Astrocyte of the cerebellum (primary cell): ENCODE measurements at regions not wholly inside any gene's neighbourhood (a gene's known extent, or its start where the extent isn't known, plus 50 kb on each side); places are given as distances from the start of the nearest gene placed in this dataset.

Source experiments
- DNase-seq: peaks from one replicate; pipeline ENCODE4 v3.0.0-alpha.2; 2011; ENCODE audit warnings: low read depth
- H3K4me3 ChIP-seq: 2 replicates; pipeline ENCODE4 v1.5.1; 2011; ENCODE audit warnings: mild to moderate bottlenecking, low read depth, low read length, moderate library complexity
- in situ Hi-C: cut with HindIII; loops from 2 replicates; pipeline ENCODE4 v1.10.0; 2017; ENCODE audit warnings: low sequenced_read_pairs
- TF ChIP-seq, protein P1 (sequence below): IDR thresholded peaks from 2 replicates; pipeline ENCODE4 v1.5.1; 2012; ENCODE audit warnings: low read length, low read depth, moderate library complexity, mild to moderate bottlenecking; ENCODE audit errors: missing control alignments

DNA sequence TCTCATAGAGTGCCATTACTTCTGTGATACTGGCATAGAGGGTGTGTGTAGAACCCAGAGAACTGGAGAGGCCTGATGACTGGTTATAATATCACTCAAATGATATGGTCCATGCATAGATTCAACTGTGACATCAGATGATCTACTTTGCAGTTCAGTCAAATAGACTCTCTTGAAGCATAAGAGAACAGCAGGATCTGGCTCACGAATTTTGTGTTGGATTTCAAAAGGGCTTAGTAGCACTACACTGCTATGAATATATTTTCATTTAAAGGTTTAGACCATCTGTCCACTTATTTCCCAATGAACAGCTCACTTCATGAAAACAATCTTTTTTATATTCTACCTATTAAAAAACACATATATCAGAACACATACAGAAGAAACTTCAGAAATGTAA, 119.7 kb downstream of the KIF2B start:
- in situ Hi-C loops, result no loop called here
- TF ChIP-seq, protein P1, sequence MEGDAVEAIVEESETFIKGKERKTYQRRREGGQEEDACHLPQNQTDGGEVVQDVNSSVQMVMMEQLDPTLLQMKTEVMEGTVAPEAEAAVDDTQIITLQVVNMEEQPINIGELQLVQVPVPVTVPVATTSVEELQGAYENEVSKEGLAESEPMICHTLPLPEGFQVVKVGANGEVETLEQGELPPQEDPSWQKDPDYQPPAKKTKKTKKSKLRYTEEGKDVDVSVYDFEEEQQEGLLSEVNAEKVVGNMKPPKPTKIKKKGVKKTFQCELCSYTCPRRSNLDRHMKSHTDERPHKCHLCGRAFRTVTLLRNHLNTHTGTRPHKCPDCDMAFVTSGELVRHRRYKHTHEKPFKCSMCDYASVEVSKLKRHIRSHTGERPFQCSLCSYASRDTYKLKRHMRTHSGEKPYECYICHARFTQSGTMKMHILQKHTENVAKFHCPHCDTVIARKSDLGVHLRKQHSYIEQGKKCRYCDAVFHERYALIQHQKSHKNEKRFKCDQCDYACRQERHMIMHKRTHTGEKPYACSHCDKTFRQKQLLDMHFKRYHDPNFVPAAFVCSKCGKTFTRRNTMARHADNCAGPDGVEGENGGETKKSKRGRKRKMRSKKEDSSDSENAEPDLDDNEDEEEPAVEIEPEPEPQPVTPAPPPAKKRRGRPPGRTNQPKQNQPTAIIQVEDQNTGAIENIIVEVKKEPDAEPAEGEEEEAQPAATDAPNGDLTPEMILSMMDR, result no peak
- DNase-seq, result no peak
- no peak overlapping the region for H3K4me3 ChIP-seq

DNA sequence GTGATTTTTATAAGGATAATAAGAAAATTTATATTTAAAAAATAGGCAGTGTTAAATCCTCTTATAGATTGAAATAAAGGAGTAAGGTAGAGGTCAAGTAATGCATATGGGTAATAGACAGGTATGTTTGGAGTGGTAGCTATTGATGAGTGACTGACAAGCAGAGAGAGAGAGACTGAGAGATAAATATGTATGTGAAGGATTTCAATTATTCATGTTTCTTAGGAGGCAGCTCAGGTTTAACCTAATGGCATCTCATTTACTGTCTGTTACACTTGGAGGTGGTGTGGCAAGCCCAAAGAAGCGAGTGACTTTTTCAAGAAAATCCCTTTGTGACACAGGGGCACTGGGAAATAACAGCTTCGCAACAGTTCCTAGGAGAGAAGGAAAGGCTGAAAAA, 120.2 kb downstream of the KIF2B start:
- in situ Hi-C loops, result no loop called here
- DNase-seq, result no peak
- TF ChIP-seq, protein P1, result no peak
- no peak overlapping the region for H3K4me3 ChIP-seq

DNA sequence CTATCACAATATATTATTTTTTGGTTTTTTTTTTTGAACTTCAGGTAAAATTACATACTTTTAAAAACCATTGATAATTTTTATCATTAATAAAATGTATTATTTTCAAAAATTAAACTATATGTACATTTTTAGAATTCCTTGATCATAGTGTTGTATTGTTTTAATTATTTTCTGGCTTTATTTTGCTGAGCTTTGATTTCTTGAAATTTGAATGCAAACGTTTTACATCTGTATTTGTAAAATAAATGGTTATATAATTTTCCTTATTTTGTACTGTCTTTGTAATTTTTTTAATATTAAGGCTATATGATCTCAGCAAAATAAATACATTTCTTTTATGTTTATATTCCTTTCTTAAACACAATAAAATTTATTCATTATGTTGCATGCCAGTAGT, 125.6 kb downstream of the KIF2B start:
- TF ChIP-seq, protein P1, result no peak
- in situ Hi-C loops, result no loop called here
- no peak overlapping the region for H3K4me3 ChIP-seq
- DNase-seq, result no peak

DNA sequence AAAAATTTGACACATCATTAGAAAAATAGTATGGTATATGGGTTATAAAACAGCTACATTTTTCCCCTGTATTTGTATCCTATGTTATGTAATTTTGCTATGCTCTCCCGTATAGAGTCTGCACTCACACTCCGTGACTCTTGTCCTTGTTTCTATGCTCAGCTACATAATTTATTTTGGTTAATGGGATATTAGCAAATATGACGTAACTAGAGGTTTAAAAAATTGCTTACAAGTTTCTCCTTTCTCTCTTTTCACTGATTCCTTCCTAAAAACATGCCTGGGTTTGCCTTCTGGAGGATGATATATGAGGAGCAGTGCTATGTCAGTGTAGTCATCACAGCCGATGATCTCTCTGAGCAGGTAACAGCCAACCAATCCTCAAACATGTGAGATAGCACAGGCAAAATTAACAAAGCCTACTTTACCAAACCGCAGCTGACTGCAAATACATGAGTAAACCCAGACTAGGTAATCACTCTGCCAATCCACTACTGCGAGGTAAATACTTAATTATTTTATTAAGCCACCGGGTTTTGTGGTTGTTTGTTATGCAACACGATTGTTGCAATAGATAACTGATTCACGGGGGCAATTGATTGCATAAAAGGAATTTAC, 126.9 kb downstream of the KIF2B start:
- TF ChIP-seq, protein P1, result no peak
- no peak for DNase-seq

DNA sequence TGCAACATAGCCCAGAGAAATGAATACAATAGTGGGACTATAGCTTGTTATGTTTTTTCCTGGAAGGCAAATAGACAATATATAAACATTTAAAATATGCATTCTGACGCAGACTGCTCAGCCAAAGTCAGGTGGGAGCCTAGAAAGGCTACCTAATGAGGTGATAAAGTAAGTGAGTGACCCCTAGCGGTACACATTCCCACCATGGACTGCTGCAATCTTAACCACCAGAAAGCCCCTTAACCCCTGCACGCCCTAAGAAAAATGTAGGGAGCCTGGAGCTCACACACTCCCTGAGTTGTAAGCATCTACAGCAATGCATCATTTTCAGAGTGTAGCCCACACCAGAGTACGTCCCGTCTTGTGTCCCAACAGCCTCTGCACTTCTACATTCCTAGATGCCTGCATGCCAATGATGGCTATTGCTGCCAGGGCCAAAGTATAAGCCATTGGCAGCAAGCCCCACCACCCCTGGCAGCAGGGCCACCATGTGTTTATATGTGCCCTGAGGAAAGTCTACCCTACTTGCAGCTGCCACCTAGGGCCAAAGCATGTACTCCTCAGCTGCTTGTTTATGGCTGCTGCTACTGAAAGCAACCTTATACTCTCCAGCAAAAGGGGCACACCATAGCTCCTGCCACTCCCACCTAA, 127.6 kb downstream of the KIF2B start:
- TF ChIP-seq, protein P1, result no peak
- H3K4me3 ChIP-seq, result no peak overlapping the region
- in situ Hi-C loops, result no loop called here
- DNase-seq, result no peak

More for the DNA sequence above, 126.9 kb downstream of the KIF2B start:
- H3K4me3 ChIP-seq, result no peak overlapping the region
- in situ Hi-C loops, result no loop called here

DNA sequence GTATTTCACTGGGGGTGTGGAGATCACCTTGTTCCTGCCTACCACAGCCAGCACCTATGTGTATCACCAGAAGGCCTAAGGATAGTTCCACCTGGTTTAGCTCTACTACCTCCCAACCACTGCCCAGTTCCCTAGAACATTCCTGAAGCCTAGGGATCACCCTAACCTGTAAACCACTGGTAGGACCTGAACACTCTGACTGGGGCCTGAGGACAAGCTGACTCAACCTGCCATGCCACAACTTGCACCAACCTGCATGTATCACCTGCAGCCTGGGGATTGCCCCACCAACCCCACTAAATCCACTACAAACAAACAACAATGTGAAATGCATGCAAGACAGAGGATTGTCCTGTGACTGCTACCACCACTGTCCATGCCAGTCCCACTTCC, 128.1 kb downstream of the KIF2B start:
- H3K4me3 ChIP-seq, result no peak overlapping the region
- TF ChIP-seq, protein P1, result no peak
- no peak for DNase-seq
- in situ Hi-C loops, result no loop called here

DNA sequence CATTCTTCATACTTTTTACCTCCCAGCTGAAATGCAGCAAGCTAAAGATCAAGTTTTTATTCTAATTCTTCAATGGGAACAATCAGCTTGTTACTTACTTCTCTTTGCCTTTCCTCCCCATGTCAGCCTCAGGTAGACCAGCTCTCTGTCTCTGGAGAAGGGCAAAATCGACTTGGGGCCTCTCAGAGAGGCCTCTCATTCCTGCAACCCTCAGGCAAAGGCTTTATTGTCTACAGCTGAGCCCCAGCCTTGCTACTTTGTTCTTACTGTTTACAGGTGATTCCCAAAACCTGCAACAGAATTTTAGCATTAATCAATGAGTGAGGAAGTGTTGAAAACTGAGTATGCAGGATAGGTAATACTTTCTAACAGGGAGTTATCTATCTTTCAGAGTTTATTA, 148.6 kb downstream of the KIF2B start:
- no peak overlapping the region for H3K4me3 ChIP-seq
- DNase-seq, result no peak
- in situ Hi-C loops, result no loop called here
- TF ChIP-seq, protein P1, result no peak
